GM10266 (cell line): ENCODE measurements at regions not wholly inside any gene's neighbourhood (a gene's known extent, or its start where the extent isn't known, plus 50 kb on each side); places are given as distances from the start of the nearest gene placed in this dataset.

ENCODE experiments used
- DNase-seq: peaks from one replicate; pipeline ENCODE4 v3.0.0; 2012; ENCODE audit errors: extremely low spot score
- CTCF ChIP-seq: IDR thresholded peaks from 2 replicates; pipeline ENCODE4 v1.5.1; 2012; ENCODE audit warnings: mild to moderate bottlenecking, low read depth; ENCODE audit not compliant: control insufficient read depth, insufficient read depth; ENCODE audit errors: missing control alignments

- TF ChIP-seq CTCF = no peak
- DNase-seq = no peak
Observed at GRCh38 chr7:52897713-52898112, 137.7 kb upstream of the POM121L12 start.

DNA sequence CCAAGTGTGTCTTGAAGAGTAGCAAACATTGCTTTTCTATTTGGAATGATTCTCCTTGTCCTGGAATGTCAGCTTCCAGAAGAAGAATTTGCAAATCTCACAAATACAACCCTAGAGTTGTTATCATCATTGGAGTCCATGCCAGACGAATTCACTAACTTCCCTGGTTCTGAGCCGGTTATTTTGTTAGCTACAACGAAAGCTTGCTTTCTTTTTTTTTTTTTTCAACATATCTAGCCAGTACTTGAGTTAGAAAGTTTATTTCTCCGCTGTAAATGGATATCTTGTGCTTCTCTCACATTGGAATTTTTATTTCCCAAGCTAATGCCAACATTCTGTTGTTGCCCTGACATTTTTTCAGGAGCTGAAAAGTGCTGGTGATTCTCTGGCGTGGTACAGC, 138.1 kb upstream of the POM121L12 start:
- no peak for DNase-seq
- TF ChIP-seq CTCF = no peak

DNA sequence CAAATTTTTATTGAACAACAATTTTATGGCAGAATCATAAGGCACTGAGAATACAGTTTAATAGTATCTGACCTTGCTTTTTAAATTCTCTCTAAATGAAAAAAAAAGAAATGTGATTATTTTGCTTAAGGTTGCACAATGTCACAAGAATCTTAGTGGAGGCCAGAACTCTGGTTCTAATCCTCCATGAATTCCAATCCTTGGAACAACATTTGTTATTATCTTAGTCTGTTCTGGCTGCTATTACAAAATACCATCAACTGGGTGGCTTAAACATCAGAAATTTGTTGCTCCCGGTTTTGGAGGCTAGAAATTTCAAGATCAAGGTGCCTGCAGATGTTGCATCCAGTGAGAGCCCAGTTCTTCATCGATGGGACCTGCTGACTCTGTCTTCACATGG, 158.2 kb upstream of the POM121L12 start:
- TF ChIP-seq CTCF = no peak
- no peak for DNase-seq

DNA sequence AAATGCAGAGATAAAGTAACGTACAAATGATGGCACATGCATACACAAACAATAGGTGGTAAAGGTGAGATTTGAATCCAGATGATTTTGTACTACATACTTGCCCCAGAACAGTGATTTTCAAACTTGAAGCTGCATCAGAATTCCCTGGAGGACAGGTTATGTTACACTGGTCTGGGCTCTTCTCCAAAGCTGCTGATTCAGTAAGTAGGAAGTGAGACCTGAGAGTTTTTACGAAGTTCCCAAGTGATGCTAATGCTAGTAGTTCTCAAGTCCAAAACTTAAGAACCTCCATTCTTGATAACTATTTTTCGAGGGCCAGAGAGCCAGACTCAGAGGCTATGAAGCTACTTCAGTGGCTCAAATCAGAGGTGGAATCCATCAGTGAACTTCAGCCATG, 159.0 kb upstream of the POM121L12 start:
- TF ChIP-seq CTCF = no peak
- DNase-seq = no peak

DNA sequence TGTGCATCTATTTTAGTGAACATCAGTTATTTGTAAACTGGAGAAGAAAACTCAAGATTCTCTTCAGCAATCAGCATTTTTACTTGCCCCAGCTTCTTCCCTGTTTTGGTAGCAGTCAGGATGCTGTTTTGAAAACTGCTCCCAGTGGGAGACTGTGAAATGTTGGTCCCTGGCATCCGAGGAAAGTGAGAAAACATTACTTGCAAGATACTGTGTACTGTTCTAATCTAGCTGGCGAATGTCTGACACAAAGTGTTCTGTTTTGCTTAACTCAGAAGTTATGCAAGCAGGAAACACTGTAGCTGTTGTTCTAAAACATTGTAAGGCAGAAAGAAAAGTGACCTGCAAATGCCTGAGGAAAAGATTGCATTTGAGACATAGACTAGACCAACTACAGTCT, 171.8 kb upstream of the POM121L12 start:
- TF ChIP-seq CTCF = no peak
- DNase-seq = no peak

DNA sequence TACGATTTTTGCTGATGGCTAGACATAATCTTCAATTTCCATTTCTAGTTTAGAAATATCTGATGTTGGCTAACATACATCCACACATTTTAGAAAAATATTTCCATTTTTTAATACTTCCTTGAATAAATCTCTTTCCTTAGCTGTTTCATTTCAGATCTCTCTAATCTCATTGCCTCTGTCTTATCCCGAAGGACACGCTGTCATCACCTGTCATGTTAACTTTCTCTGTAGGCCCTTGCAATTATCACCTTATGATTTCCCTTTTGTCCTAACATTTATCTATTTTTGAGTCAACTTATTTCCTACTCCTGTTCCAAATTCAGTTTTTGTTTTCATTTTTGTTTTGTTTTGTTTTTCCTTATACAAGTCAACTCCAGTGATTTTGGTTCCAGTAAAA, 173.1 kb upstream of the POM121L12 start:
- DNase-seq = no peak
- no peak for TF ChIP-seq CTCF

DNA sequence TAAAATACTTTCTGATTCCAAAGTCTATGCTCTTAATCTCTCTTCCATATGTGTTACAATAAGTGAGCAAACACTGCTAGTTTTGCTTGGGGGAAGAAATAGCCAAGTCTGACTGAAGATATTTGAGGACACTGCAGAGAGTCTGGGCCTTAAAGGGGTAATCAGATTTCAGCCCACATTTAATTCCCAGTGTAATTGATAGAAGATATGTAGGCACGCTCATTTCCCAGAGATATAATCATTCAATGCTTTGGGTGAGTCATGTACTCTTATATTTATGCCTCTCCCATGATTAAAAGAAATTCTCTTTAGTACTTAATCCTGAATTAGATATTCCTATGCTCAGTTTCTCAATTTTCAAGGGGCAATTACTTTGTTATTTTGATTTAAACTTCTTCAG, 178.1 kb upstream of the POM121L12 start:
- DNase-seq = no peak

More for the DNA sequence above, 178.1 kb upstream of the POM121L12 start:
- no peak for TF ChIP-seq CTCF
